HCT116 (cell line): ENCODE measurements at regions not wholly inside any gene's neighbourhood (a gene's known extent, or its start where the extent isn't known, plus 50 kb on each side); places are given as distances from the start of the nearest gene placed in this dataset.

Source experiments
- EZH2 ChIP-seq: fragments of 200-600 bp; sonication (generic); IDR thresholded peaks from 2 replicates; pipeline ENCODE4 v1.6.1; 2017; ENCODE audit warnings: antibody characterized with exemption, mixed run types
- EZH2phosphoT487 ChIP-seq: fragments of 200-600 bp; IDR thresholded peaks from 2 replicates; pipeline ENCODE4 v1.6.1; 2018; ENCODE audit warnings: antibody characterized with exemption, borderline replicate concordance
- JUND ChIP-seq: IDR thresholded peaks from 2 replicates; pipeline ENCODE4 v1.6.1; 2012
- POLR2A ChIP-seq: IDR thresholded peaks from 2 replicates; pipeline ENCODE4 v1.7.0; 2011; ENCODE audit warnings: borderline replicate concordance; ENCODE audit not compliant: insufficient read depth, insufficient read length; ENCODE audit errors: extremely low read depth
- POLR2AphosphoS5 ChIP-seq: IDR thresholded peaks from 2 replicates; pipeline ENCODE4 v1.6.1; 2011; ENCODE audit warnings: mild to moderate bottlenecking, low read depth, low read length, moderate library complexity
- RAD21 ChIP-seq: IDR thresholded peaks from 2 replicates; pipeline ENCODE4 v1.6.1; 2012; ENCODE audit warnings: low read depth, mild to moderate bottlenecking
- SIN3A ChIP-seq: IDR thresholded peaks from 2 replicates; pipeline ENCODE4 v1.6.1; 2012; ENCODE audit warnings: low read depth
- SP1 ChIP-seq: IDR thresholded peaks from 2 replicates; pipeline ENCODE4 v1.6.1; 2012; ENCODE audit warnings: low read depth
- YY1 ChIP-seq: IDR thresholded peaks from 2 replicates; pipeline ENCODE4 v1.6.1; 2011; ENCODE audit warnings: low read length, low read depth, moderate library complexity, mild to moderate bottlenecking; ENCODE audit not compliant: insufficient replicate concordance; ENCODE audit errors: extremely low read depth
- ZNF274 ChIP-seq: fragments of 200-500 bp; sonication (Bioruptor generic); IDR thresholded peaks from 2 replicates; pipeline ENCODE4 v1.6.1; 2014; ENCODE audit warnings: mild to moderate bottlenecking, low read depth, low read length, inconsistent platforms
- TF ChIP-seq, protein P1 (sequence below), 3 experiments: fragments of 200-600 bp in 1 of 3; sonication (generic) in 1 of 3; IDR thresholded peaks in 2 of 3; conservative IDR thresholded peaks in 1 of 3; 2 replicates each; pipeline ENCODE4 v1.5.1; 2012 to 2017; ENCODE audit warnings: low read depth in 2 of 3, low read length in 2 of 3, antibody characterized with exemption in 1 of 3, borderline replicate concordance in 1 of 3, control low read depth in 1 of 3, mild to moderate bottlenecking in 1 of 3, mixed read lengths in 1 of 3, mixed run types in 1 of 3, moderate library complexity in 1 of 3; ENCODE audit not compliant: insufficient read depth in 1 of 3
- TF ChIP-seq, protein P2 (sequence below): IDR thresholded peaks from 2 replicates; pipeline ENCODE4 v1.6.1; 2012; ENCODE audit warnings: low read depth

DNA sequence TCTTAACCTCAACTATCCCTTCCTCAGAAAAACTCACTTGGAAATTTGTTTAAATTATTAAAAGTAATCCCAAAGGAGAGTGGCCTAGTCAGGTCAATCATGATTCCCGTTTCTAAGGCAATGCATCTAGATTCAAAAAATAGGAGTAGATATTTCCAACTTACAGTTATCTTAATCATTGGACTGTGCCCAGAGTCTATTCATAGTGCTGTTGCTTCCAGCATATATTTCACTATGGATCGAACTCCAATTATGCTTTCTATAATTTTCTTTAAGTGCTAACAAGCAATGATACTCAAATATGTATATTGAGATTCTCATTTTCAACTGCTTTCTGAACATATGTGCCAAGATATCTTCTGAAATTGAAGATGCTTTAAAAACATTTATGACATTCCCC lies 229.2 kb upstream of the NWD2 start:
- TF ChIP-seq YY1 (no peak), ZNF274 (no peak), POLR2AphosphoS5 (no peak), SIN3A (no peak), EZH2 (no peak), POLR2A (no peak), JUND (no peak), EZH2phosphoT487 (no peak), SP1 (no peak), RAD21 (no peak)
- TF ChIP-seq, protein P1, sequence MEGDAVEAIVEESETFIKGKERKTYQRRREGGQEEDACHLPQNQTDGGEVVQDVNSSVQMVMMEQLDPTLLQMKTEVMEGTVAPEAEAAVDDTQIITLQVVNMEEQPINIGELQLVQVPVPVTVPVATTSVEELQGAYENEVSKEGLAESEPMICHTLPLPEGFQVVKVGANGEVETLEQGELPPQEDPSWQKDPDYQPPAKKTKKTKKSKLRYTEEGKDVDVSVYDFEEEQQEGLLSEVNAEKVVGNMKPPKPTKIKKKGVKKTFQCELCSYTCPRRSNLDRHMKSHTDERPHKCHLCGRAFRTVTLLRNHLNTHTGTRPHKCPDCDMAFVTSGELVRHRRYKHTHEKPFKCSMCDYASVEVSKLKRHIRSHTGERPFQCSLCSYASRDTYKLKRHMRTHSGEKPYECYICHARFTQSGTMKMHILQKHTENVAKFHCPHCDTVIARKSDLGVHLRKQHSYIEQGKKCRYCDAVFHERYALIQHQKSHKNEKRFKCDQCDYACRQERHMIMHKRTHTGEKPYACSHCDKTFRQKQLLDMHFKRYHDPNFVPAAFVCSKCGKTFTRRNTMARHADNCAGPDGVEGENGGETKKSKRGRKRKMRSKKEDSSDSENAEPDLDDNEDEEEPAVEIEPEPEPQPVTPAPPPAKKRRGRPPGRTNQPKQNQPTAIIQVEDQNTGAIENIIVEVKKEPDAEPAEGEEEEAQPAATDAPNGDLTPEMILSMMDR (IDR thresholded peaks at IDR 0.05 in 2 of 3, conservative IDR thresholded peaks at IDR 0.05 in 1 of 3; ENCODE audit: borderline replicate concordance in 1 of 3, insufficient read depth in 1 of 3, low read depth in 2 of 3, low read length in 2 of 3), result no peak
- TF ChIP-seq, protein P2, sequence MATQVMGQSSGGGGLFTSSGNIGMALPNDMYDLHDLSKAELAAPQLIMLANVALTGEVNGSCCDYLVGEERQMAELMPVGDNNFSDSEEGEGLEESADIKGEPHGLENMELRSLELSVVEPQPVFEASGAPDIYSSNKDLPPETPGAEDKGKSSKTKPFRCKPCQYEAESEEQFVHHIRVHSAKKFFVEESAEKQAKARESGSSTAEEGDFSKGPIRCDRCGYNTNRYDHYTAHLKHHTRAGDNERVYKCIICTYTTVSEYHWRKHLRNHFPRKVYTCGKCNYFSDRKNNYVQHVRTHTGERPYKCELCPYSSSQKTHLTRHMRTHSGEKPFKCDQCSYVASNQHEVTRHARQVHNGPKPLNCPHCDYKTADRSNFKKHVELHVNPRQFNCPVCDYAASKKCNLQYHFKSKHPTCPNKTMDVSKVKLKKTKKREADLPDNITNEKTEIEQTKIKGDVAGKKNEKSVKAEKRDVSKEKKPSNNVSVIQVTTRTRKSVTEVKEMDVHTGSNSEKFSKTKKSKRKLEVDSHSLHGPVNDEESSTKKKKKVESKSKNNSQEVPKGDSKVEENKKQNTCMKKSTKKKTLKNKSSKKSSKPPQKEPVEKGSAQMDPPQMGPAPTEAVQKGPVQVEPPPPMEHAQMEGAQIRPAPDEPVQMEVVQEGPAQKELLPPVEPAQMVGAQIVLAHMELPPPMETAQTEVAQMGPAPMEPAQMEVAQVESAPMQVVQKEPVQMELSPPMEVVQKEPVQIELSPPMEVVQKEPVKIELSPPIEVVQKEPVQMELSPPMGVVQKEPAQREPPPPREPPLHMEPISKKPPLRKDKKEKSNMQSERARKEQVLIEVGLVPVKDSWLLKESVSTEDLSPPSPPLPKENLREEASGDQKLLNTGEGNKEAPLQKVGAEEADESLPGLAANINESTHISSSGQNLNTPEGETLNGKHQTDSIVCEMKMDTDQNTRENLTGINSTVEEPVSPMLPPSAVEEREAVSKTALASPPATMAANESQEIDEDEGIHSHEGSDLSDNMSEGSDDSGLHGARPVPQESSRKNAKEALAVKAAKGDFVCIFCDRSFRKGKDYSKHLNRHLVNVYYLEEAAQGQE, result no peak
